Trophoblast cell (in vitro differentiated cells and primary cell): ENCODE measurements at regions not wholly inside any gene's neighbourhood (a gene's known extent, or its start where the extent isn't known, plus 50 kb on each side); places are given as distances from the start of the nearest gene placed in this dataset.

Experiments
- DNase-seq, 2 donors: peaks; one replicate each; pipeline ENCODE4 v3.0.0-alpha.2; 2016
- H2AFZ ChIP-seq: 2 replicates; pipeline ENCODE4 v1.6.1; 2013; ENCODE audit warnings: low read length, moderate library complexity, mild to moderate bottlenecking; ENCODE audit not compliant: insufficient read depth, poor library complexity
- H2AK5ac ChIP-seq: 2 replicates; pipeline ENCODE4 v1.6.1; 2013; ENCODE audit warnings: mild to moderate bottlenecking, low read length
- H2BK120ac ChIP-seq: 2 replicates; pipeline ENCODE4 v1.6.1; 2013; ENCODE audit warnings: low read length, mild to moderate bottlenecking, moderate library complexity; ENCODE audit not compliant: insufficient read depth, poor library complexity
- H2BK12ac ChIP-seq: 2 replicates; pipeline ENCODE4 v1.6.1; 2013; ENCODE audit warnings: mild to moderate bottlenecking, low read length, moderate library complexity
- H2BK5ac ChIP-seq: 2 replicates; pipeline ENCODE4 v1.6.1; 2013; ENCODE audit warnings: low read length, low read depth, moderate library complexity, mild to moderate bottlenecking; ENCODE audit not compliant: poor library complexity
- H3K14ac ChIP-seq: 2 replicates; pipeline ENCODE4 v1.6.1; 2013; ENCODE audit warnings: mild to moderate bottlenecking, low read length
- H3K18ac ChIP-seq: 2 replicates; pipeline ENCODE4 v1.6.1; 2013; ENCODE audit warnings: mild to moderate bottlenecking, low read length
- H3K23ac ChIP-seq: 2 replicates; pipeline ENCODE4 v1.6.1; 2013; ENCODE audit warnings: low read length
- H3K27ac ChIP-seq: 2 replicates; pipeline ENCODE4 v1.5.1; 2013; ENCODE audit warnings: low read depth, mild to moderate bottlenecking, inconsistent platforms, low read length, moderate library complexity
- H3K27me3 ChIP-seq: 2 replicates; pipeline ENCODE4 v1.6.1; 2013; ENCODE audit warnings: inconsistent platforms, mild to moderate bottlenecking, low read length, moderate library complexity; ENCODE audit not compliant: insufficient read depth
- H3K36me3 ChIP-seq, 2 experiments: 1 replicate in 1 of 2; 2 replicates in 1 of 2; pipeline ENCODE4 v1.6.1; 2013; ENCODE audit warnings: low read length in 2 of 2, mild to moderate bottlenecking in 2 of 2, moderate library complexity in 1 of 2; ENCODE audit not compliant: insufficient read depth in 2 of 2, control insufficient read depth in 1 of 2
- H3K4ac ChIP-seq: 2 replicates; pipeline ENCODE4 v1.6.1; 2013; ENCODE audit warnings: low read depth, mild to moderate bottlenecking, low read length, moderate library complexity
- H3K4me1 ChIP-seq, 2 experiments: 1 replicate in 1 of 2; 2 replicates in 1 of 2; pipeline ENCODE4 v1.6.1; 2013; ENCODE audit warnings: low read length in 2 of 2, mild to moderate bottlenecking in 2 of 2, moderate library complexity in 1 of 2; ENCODE audit not compliant: insufficient read depth in 2 of 2, control insufficient read depth in 1 of 2
- H3K4me2 ChIP-seq: 2 replicates; pipeline ENCODE4 v1.6.1; 2013; ENCODE audit warnings: inconsistent platforms, mild to moderate bottlenecking, low read length, moderate library complexity
- H3K4me3 ChIP-seq: 2 replicates; pipeline ENCODE4 v1.5.1; 2013; ENCODE audit warnings: mild to moderate bottlenecking, low read depth, low read length, inconsistent platforms
- H3K79me1 ChIP-seq: one replicate; pipeline ENCODE4 v1.6.1; 2013; ENCODE audit warnings: low read length
- H3K79me2 ChIP-seq: 2 replicates; pipeline ENCODE4 v1.6.1; 2013; ENCODE audit warnings: low read length, mild to moderate bottlenecking; ENCODE audit not compliant: control insufficient read depth, insufficient read depth, poor library complexity
- H3K9ac ChIP-seq: 2 replicates; pipeline ENCODE4 v1.6.1; 2013; ENCODE audit warnings: mild to moderate bottlenecking, low read length
- H3K9me3 ChIP-seq: 2 replicates; pipeline ENCODE4 v1.6.1; 2013; ENCODE audit warnings: low read depth, mild to moderate bottlenecking, control low read depth, inconsistent platforms, low read length; ENCODE audit not compliant: insufficient read depth
- H4K12ac ChIP-seq: 2 replicates; pipeline ENCODE4 v1.6.1; 2013; ENCODE audit warnings: low read depth, mild to moderate bottlenecking, low read length, moderate library complexity
- H4K8ac ChIP-seq: 2 replicates; pipeline ENCODE4 v1.6.1; 2013; ENCODE audit warnings: low read depth, mild to moderate bottlenecking, low read length, moderate library complexity
- H4K91ac ChIP-seq: one replicate; pipeline ENCODE4 v1.6.1; 2013; ENCODE audit warnings: low read depth, mild to moderate bottlenecking, low read length, moderate library complexity
- WGBS: extraction: QIAGEN DNeasy Blood & Tissue Kit; methylation state at CpG from one replicate; pipeline ENCODE4 v1.1.7; 2013; ENCODE audit warnings: missing lambda C conversion rate; ENCODE audit not compliant: insufficient read length, insufficient coverage; ENCODE audit errors: extremely low coverage; 5-methylcytosine and 5-hydroxymethylcytosine counted together

GRCh38 chr6:56835612-56836011 lies 119.3 kb upstream of the BEND6 start:
- Histone ChIP-seq H3K79me2 (peaks cover 2% of the 10 kb centered on the region), H4K91ac (no peak overlapping the region), H3K14ac (no peak overlapping the region), H3K27ac (no peak overlapping the region), H2BK5ac (no peak overlapping the region), H4K8ac (no peak overlapping the region), H4K12ac (no peak overlapping the region), H2BK120ac (no peak overlapping the region), H3K79me1 (no peaks in the 10 kb centered on the region), H3K18ac (no peak overlapping the region), H3K4me2 (no peak overlapping the region), H2AFZ (no peak overlapping the region), H2AK5ac (no peak overlapping the region), H3K4ac (no peak overlapping the region), H3K4me3 (no peak overlapping the region), H3K23ac (no peak overlapping the region), H3K9ac (no peak overlapping the region), H3K4me1 (peaks cover 0 to 2% of the 10 kb centered on the region in 2 experiments), H3K27me3 (no peaks in the 10 kb centered on the region), H3K36me3 (no peaks in the 10 kb centered on the region), H3K9me3 (no peaks in the 10 kb centered on the region), H2BK12ac (no peak overlapping the region)
- no CpG with 5 or more reads among the region's 3 CpGs for WGBS
- DNase-seq: no peak

GRCh38 chr6:56833873-56834272 lies 121.0 kb upstream of the BEND6 start:
- Histone ChIP-seq H2BK12ac (no peak overlapping the region), H3K18ac (no peak overlapping the region), H4K12ac (no peak overlapping the region), H3K9me3 (no peaks in the 10 kb centered on the region), H3K4me1 (peaks cover 0 to 2% of the 10 kb centered on the region in 2 experiments), H2BK5ac (no peak overlapping the region), H3K23ac (no peak overlapping the region), H4K8ac (no peak overlapping the region), H3K79me1 (no peaks in the 10 kb centered on the region), H2AK5ac (no peak overlapping the region), H3K79me2 (peaks cover 2% of the 10 kb centered on the region), H3K27ac (no peak overlapping the region), H4K91ac (no peak overlapping the region), H2AFZ (no peak overlapping the region), H3K4me3 (no peak overlapping the region), H3K9ac (no peak overlapping the region), H3K14ac (no peak overlapping the region), H3K27me3 (no peaks in the 10 kb centered on the region), H3K4ac (peak overlapping the region; percentile 6), H2BK120ac (no peak overlapping the region), H3K36me3 (no peaks in the 10 kb centered on the region), H3K4me2 (no peak overlapping the region)
- DNase-seq: no peak
- WGBS: no CpG with 5 or more reads among the region's 1 CpG

GRCh38 chr6:56833127-56833791 lies 121.6 kb upstream of the BEND6 start:
- H3K79me1 ChIP-seq: no peaks in the 10 kb centered on the region
- no peak overlapping the region for H3K14ac ChIP-seq
- peaks cover 0 to 2% of the 10 kb centered on the region in 2 experiments for H3K4me1 ChIP-seq
- no peak overlapping the region for H2AK5ac ChIP-seq
- no peak for DNase-seq
- H3K23ac ChIP-seq: no peak overlapping the region
- no peak overlapping the region for H3K27ac ChIP-seq
- no peak overlapping the region for H2BK120ac ChIP-seq
- H4K8ac ChIP-seq: no peak overlapping the region
- WGBS: no CpG with 5 or more reads among the region's 3 CpGs
- peaks cover 2% of the 10 kb centered on the region for H3K79me2 ChIP-seq
- H4K91ac ChIP-seq: no peak overlapping the region
- no peak overlapping the region for H4K12ac ChIP-seq
- H3K9ac ChIP-seq: no peak overlapping the region
- no peak overlapping the region for H3K4me3 ChIP-seq
- no peak overlapping the region for H3K4ac ChIP-seq
- no peak overlapping the region for H2BK12ac ChIP-seq
- H3K4me2 ChIP-seq: no peak overlapping the region
- H3K18ac ChIP-seq: no peak overlapping the region
- no peaks in the 10 kb centered on the region for H3K36me3 ChIP-seq
- H3K9me3 ChIP-seq: no peaks in the 10 kb centered on the region
- no peaks in the 10 kb centered on the region for H3K27me3 ChIP-seq
- no peak overlapping the region for H2BK5ac ChIP-seq
- no peak overlapping the region for H2AFZ ChIP-seq

- H3K27me3 ChIP-seq: no peaks in the 10 kb centered on the region
- H2AFZ ChIP-seq: no peak overlapping the region
- H3K36me3 ChIP-seq: no peaks in the 10 kb centered on the region
- H3K9me3 ChIP-seq: no peaks in the 10 kb centered on the region
- H2BK12ac ChIP-seq: no peak overlapping the region
- H3K23ac ChIP-seq: no peak overlapping the region
- H3K18ac ChIP-seq: no peak overlapping the region
- H3K9ac ChIP-seq: no peak overlapping the region
- no peak overlapping the region for H2BK5ac ChIP-seq
- H3K79me2 ChIP-seq: peaks cover 2% of the 10 kb centered on the region
- DNase-seq: no peak
- H4K8ac ChIP-seq: no peak overlapping the region
- WGBS: no CpG with 5 or more reads among the region's 3 CpGs
- H3K4me1 ChIP-seq: no peaks in the 10 kb centered on the region
- no peak overlapping the region for H4K91ac ChIP-seq
- no peak overlapping the region for H2AK5ac ChIP-seq
- H3K27ac ChIP-seq: no peak overlapping the region
- H4K12ac ChIP-seq: no peak overlapping the region
- H3K14ac ChIP-seq: no peak overlapping the region
- no peaks in the 10 kb centered on the region for H3K79me1 ChIP-seq
- H3K4ac ChIP-seq: no peak overlapping the region
- H2BK120ac ChIP-seq: no peak overlapping the region
- H3K4me2 ChIP-seq: no peak overlapping the region
- H3K4me3 ChIP-seq: no peak overlapping the region
These were observed 122.7 kb upstream of the BEND6 start for GRCh38 chr6:56832225-56832624.
